ENCODE measurements at regions not wholly inside any gene's neighbourhood (a gene's known extent, or its start where the extent isn't known, plus 50 kb on each side); places are given as distances from the start of the nearest gene placed in this dataset.

- no peaks in the 10 kb centered on the region for H3K36me3 Mint-ChIP-seq (ENCODE audit: low read depth)
- no peak overlapping the region for H3K4me3 Mint-ChIP-seq
- H3K27ac Mint-ChIP-seq: no peak overlapping the region
- DNase-seq: no peak
- H3K27me3 Mint-ChIP-seq: no peaks in the 10 kb centered on the region
- H3K4me1 Mint-ChIP-seq: peaks cover 37% of the 10 kb centered on the region
- H3K9me3 Mint-ChIP-seq: no peaks in the 10 kb centered on the region
- POLR2A ChIA-PET: interaction anchor here (0.7 to 1.4 kb wide), 3 partner anchors 202 to 484 kb away, joined by 3 to 4 read pairs (median 3); no protein-coding TSS in a partner anchor
- CTCF ChIA-PET: interaction anchor here (1.1 to 11.5 kb wide), 6 partner anchors 14 to 483 kb away, joined by 4 to 201 read pairs (median 10); no protein-coding TSS in a partner anchor
Measured at GRCh38 chr2:37874470-37874869, 50.6 kb upstream of the RMDN2 start.

All from activated CD4-positive, alpha-beta memory T cell treated with anti-CD3 and anti-CD28 coated beads, Interleukin-2, amount 10 ng/mL, durations not matched to agents 7 days and 5 days (primary cell).